ENCODE measurements at regions not wholly inside any gene's neighbourhood (a gene's known extent, or its start where the extent isn't known, plus 50 kb on each side); places are given as distances from the start of the nearest gene placed in this dataset.

- TF ChIP-seq POLR2A (IDR thresholded peaks at IDR 0.05) (no peak), CTCF (IDR thresholded peaks at IDR 0.05) (no peak)
These were observed 136.8 kb upstream of the PTPRK start for GRCh38 chr6:128657181-128657580.
